ENCODE measurements at regions not wholly inside any gene's neighbourhood (a gene's known extent, or its start where the extent isn't known, plus 50 kb on each side); places are given as distances from the start of the nearest gene placed in this dataset.

DNA sequence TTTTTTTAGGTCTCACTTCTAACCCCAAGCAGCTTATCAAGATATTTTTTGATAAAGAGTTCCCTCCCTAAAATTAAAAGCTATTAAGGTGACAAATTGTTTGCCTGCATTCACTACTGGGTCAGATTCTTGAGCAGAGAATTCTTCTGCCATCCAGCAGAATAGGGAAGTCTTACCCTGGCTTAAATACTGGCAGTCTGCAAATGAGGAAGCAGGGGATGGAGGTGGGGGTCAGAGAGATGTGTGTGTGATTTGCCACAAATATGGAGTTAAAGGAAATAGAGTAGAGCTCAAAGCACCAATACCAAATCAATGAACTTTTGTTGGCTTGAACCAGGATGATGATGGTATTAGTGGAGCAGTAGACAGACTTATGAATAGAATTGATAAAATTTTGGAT is 122.2 kb downstream of the ANXA5 start:
- BruUV-seq (replicated peaks) = no TSS peak
- in situ Hi-C loops (cut with MboI) (no loop called here), intact Hi-C loops (cut with micrococcal nuclease; ENCODE audit: unreplicated experiment) (no loop called here)
- Histone ChIP-seq H3K27ac (ENCODE audit: control insufficient read depth, insufficient read depth) (no peak overlapping the region), H3K9me3 (replicated peaks; ENCODE audit: control insufficient read depth, insufficient read depth, low read length) (no peaks in the 10 kb centered on the region), H3K27me3 (replicated peaks in 1 of 2; ENCODE audit: control insufficient read depth in 2 of 2, insufficient read depth in 2 of 2, low read length in 1 of 2) (no peaks in the 10 kb centered on the region), H3K4me3 (no peak overlapping the region), H3K36me3 (ENCODE audit: control insufficient read depth in 2 of 2, insufficient read depth in 2 of 2, low read length in 1 of 2) (no peaks in the 10 kb centered on the region), H3K4me1 (ENCODE audit: control insufficient read depth, insufficient read depth, low read length) (no peaks in the 10 kb centered on the region), H2AFZ (ENCODE audit: control insufficient read depth, low read depth, low read length) (no peak overlapping the region), H3K9ac (ENCODE audit: control insufficient read depth, insufficient read depth, low read length) (no peak overlapping the region), H3K4me2 (ENCODE audit: control insufficient read depth, insufficient read depth) (no peak overlapping the region), H3K79me2 (ENCODE audit: control insufficient read depth, insufficient read depth, low read length) (no peaks in the 10 kb centered on the region), H4K20me1 (ENCODE audit: control insufficient read depth, insufficient read depth) (no peaks in the 10 kb centered on the region)
- CTCF ChIA-PET = interaction anchor here (0.7 kb wide), 1 partner anchor 203 kb away, joined by 3 read pairs; no protein-coding TSS in a partner anchor
- RAD21 ChIA-PET (ENCODE audit: unreplicated experiment) = no interaction called here
- SMC1A ChIA-PET (ENCODE audit: uncharacterized antibody, unreplicated experiment) = no interaction called here
- TF ChIP-seq DPF2 (IDR thresholded peaks at IDR 0.05) (no peak), NRF1 (conservative IDR thresholded peaks at IDR 0.05; ENCODE audit: low read depth, low read length) (no peak)
- TF ChIP-seq, protein P1, sequence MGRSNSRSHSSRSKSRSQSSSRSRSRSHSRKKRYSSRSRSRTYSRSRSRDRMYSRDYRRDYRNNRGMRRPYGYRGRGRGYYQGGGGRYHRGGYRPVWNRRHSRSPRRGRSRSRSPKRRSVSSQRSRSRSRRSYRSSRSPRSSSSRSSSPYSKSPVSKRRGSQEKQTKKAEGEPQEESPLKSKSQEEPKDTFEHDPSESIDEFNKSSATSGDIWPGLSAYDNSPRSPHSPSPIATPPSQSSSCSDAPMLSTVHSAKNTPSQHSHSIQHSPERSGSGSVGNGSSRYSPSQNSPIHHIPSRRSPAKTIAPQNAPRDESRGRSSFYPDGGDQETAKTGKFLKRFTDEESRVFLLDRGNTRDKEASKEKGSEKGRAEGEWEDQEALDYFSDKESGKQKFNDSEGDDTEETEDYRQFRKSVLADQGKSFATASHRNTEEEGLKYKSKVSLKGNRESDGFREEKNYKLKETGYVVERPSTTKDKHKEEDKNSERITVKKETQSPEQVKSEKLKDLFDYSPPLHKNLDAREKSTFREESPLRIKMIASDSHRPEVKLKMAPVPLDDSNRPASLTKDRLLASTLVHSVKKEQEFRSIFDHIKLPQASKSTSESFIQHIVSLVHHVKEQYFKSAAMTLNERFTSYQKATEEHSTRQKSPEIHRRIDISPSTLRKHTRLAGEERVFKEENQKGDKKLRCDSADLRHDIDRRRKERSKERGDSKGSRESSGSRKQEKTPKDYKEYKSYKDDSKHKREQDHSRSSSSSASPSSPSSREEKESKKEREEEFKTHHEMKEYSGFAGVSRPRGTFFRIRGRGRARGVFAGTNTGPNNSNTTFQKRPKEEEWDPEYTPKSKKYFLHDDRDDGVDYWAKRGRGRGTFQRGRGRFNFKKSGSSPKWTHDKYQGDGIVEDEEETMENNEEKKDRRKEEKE (IDR thresholded peaks at IDR 0.05) = no peak
- no peak for FAIRE-seq
- no peak for ATAC-seq
- no peak for DNase-seq (ENCODE audit: low read depth, low spot score)
- POLR2A ChIA-PET = no interaction called here

DNA sequence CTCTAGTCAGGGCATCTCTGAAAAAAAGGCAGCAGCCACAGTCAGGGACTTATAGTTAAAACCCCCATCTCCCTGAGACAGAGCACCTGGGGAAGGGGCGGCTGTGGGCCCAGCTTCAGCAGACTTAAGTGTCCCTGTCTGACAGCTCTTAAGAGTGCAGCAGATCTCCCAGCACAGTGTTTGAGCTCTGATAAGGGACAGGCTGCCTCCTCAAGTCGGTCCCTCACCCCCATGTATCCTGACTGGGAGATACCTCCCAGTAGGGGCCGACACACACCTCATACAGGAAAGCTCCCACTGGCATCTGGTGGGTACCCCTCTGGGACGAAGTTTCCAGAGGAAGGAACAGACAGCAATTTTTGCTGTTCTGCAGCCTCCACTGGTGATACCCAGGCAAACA is 129.0 kb downstream of the ANXA5 start:
- H3K27me3 ChIP-seq (replicated peaks in 1 of 2; ENCODE audit: control insufficient read depth in 2 of 2, insufficient read depth in 2 of 2, low read length in 1 of 2) = no peaks in the 10 kb centered on the region; a peak in 1 of 4 replicates
- H3K36me3 ChIP-seq (ENCODE audit: control insufficient read depth in 2 of 2, insufficient read depth in 2 of 2, low read length in 1 of 2) = no peaks in the 10 kb centered on the region
- FAIRE-seq (no peak), ATAC-seq (no peak), DNase-seq (ENCODE audit: low read depth, low spot score) (no peak)
- no peak overlapping the region for H3K4me2 ChIP-seq (ENCODE audit: control insufficient read depth, insufficient read depth)
- no TSS peak for BruUV-seq (replicated peaks)
- H3K9me3 ChIP-seq (replicated peaks; ENCODE audit: control insufficient read depth, insufficient read depth, low read length) = no peaks in the 10 kb centered on the region
- H3K79me2 ChIP-seq (ENCODE audit: control insufficient read depth, insufficient read depth, low read length) = no peaks in the 10 kb centered on the region
- intact Hi-C loops (cut with micrococcal nuclease; ENCODE audit: unreplicated experiment) (no loop called here), in situ Hi-C loops (cut with MboI) (no loop called here)
- ChIA-PET RAD21 (ENCODE audit: unreplicated experiment) (no interaction called here), CTCF (no interaction called here), SMC1A (ENCODE audit: uncharacterized antibody, unreplicated experiment) (no interaction called here), POLR2A (no interaction called here)
- H3K4me1 ChIP-seq (ENCODE audit: control insufficient read depth, insufficient read depth, low read length) = no peaks in the 10 kb centered on the region
- no peak overlapping the region for H3K4me3 ChIP-seq
- H4K20me1 ChIP-seq (ENCODE audit: control insufficient read depth, insufficient read depth) = no peaks in the 10 kb centered on the region
- WGBS (ENCODE audit: insufficient coverage, insufficient replicate concordance, low lambda C conversion rate, missing lambda C conversion rate) = 13% methylated on average over 4 of the region's 4 CpGs
- no peak overlapping the region for H3K27ac ChIP-seq (ENCODE audit: control insufficient read depth, insufficient read depth)
- no peak overlapping the region for H2AFZ ChIP-seq (ENCODE audit: control insufficient read depth, low read depth, low read length)
- no peak overlapping the region for H3K9ac ChIP-seq (ENCODE audit: control insufficient read depth, insufficient read depth, low read length)
- TF ChIP-seq, protein P2, sequence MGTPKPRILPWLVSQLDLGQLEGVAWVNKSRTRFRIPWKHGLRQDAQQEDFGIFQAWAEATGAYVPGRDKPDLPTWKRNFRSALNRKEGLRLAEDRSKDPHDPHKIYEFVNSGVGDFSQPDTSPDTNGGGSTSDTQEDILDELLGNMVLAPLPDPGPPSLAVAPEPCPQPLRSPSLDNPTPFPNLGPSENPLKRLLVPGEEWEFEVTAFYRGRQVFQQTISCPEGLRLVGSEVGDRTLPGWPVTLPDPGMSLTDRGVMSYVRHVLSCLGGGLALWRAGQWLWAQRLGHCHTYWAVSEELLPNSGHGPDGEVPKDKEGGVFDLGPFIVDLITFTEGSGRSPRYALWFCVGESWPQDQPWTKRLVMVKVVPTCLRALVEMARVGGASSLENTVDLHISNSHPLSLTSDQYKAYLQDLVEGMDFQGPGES (IDR thresholded peaks at IDR 0.05) = no peak
- TF ChIP-seq MEF2B (IDR thresholded peaks at IDR 0.05; ENCODE audit: partially characterized antibody, poor library complexity, severe bottlenecking) (no peak), FOS (IDR thresholded peaks at IDR 0.05; ENCODE audit: borderline replicate concordance, extremely low read depth, insufficient read length) (no peak), WRNIP1 (IDR thresholded peaks at IDR 0.05; ENCODE audit: borderline replicate concordance, low read depth, low read length) (no peak), RBBP5 (conservative IDR thresholded peaks at IDR 0.05) (no peak), SIN3A (IDR thresholded peaks at IDR 0.05; ENCODE audit: low read depth, low read length) (no peak)
- TF ChIP-seq, protein P3, sequence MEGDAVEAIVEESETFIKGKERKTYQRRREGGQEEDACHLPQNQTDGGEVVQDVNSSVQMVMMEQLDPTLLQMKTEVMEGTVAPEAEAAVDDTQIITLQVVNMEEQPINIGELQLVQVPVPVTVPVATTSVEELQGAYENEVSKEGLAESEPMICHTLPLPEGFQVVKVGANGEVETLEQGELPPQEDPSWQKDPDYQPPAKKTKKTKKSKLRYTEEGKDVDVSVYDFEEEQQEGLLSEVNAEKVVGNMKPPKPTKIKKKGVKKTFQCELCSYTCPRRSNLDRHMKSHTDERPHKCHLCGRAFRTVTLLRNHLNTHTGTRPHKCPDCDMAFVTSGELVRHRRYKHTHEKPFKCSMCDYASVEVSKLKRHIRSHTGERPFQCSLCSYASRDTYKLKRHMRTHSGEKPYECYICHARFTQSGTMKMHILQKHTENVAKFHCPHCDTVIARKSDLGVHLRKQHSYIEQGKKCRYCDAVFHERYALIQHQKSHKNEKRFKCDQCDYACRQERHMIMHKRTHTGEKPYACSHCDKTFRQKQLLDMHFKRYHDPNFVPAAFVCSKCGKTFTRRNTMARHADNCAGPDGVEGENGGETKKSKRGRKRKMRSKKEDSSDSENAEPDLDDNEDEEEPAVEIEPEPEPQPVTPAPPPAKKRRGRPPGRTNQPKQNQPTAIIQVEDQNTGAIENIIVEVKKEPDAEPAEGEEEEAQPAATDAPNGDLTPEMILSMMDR (IDR thresholded peaks at IDR 0.05 in 2 of 3, conservative IDR thresholded peaks at IDR 0.05 in 1 of 3; ENCODE audit: control insufficient read depth in 2 of 3, extremely low read depth in 1 of 3, insufficient read depth in 1 of 3, low read depth in 3 of 3, low read length in 3 of 3) = no peak
- TF ChIP-seq, protein P4, sequence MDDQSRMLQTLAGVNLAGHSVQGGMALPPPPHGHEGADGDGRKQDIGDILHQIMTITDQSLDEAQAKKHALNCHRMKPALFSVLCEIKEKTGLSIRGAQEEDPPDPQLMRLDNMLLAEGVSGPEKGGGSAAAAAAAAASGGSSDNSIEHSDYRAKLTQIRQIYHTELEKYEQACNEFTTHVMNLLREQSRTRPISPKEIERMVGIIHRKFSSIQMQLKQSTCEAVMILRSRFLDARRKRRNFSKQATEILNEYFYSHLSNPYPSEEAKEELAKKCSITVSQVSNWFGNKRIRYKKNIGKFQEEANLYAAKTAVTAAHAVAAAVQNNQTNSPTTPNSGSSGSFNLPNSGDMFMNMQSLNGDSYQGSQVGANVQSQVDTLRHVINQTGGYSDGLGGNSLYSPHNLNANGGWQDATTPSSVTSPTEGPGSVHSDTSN (IDR thresholded peaks at IDR 0.05; ENCODE audit: insufficient replicate concordance, low read depth, low read length) = no peak

All from GM12878 (cell line).